Ovary (tissue), 7 donors: ENCODE measurements at regions not wholly inside any gene's neighbourhood (a gene's known extent, or its start where the extent isn't known, plus 50 kb on each side); places are given as distances from the start of the nearest gene placed in this dataset.

ENCODE experiments used
- DNase-seq, 5 donors: peaks; one replicate each; pipeline ENCODE4 v3.0.0-alpha.2; 2019 to 2020
- H3K27ac ChIP-seq, 2 donors: fragments of 200-600 bp; one replicate each; pipeline versions ENCODE4 v1.5.1 to v1.8.0; 2019 to 2022
- H3K27me3 ChIP-seq: fragments of 200-600 bp; one replicate; pipeline ENCODE4 v1.8.0; 2022
- H3K36me3 ChIP-seq: fragments of 200-600 bp; sonication (generic); one replicate; pipeline ENCODE4 v1.5.1; 2019
- H3K4me1 ChIP-seq: one replicate; pipeline ENCODE4 v1.8.1; 2013; ENCODE audit warnings: mild to moderate bottlenecking, moderate library complexity; ENCODE audit not compliant: insufficient read depth
- H3K4me3 ChIP-seq: fragments of 200-600 bp; sonication (generic); one replicate; pipeline ENCODE4 v1.5.1; 2017
- H3K9me3 ChIP-seq, 2 donors: fragments of 200-600 bp in 1 of 2; sonication (generic) in 1 of 2; one replicate each; pipeline versions ENCODE4 v1.5.1 to v1.8.1; 2013 to 2019; ENCODE audit warnings: mild to moderate bottlenecking in 1 of 2, moderate library complexity in 1 of 2
- EP300 ChIP-seq: sonication (generic); formaldehyde crosslinking; IDR thresholded peaks from one replicate; pipeline ENCODE4 v1.6.1; 2017; ENCODE audit warnings: antibody characterized with exemption
- POLR2A ChIP-seq: fragments of 450-650 bp; IDR thresholded peaks from one replicate; pipeline ENCODE4 v1.6.1; 2017; ENCODE audit warnings: antibody characterized with exemption, mild to moderate bottlenecking, moderate library complexity
- WGBS, 3 donors: extraction: QIAGEN DNeasy Blood & Tissue Kit in 1 of 3; methylation state at CpG; one replicate each; pipeline versions ENCODE4 v1.1.5 to v1.1.7; 2013 to 2017; 5-methylcytosine and 5-hydroxymethylcytosine counted together
- intact Hi-C, 4 donors: fragments of 100-400 bp; cut with DNase I; formaldehyde crosslinking; loops; one replicate each; pipeline versions ENCODE4 v1.11.0 to v1.15.1; 2022 to 2023
- TF ChIP-seq, protein P1 (sequence below), 3 donors: fragments of 450-650 bp in 2 of 3; fragments of 200-600 bp in 1 of 3; IDR thresholded peaks; one replicate each; pipeline versions ENCODE4 v1.5.1 to v1.8.0; 2016 to 2022; ENCODE audit warnings: antibody characterized with exemption in 3 of 3, mild to moderate bottlenecking in 1 of 3
- donor health status: DM: no; HTN: no; CAD: no; lungs with moderate emphysema.
- donor health status: DM: no; HTN: no; CAD: no.
- donor health status: Bipolar disorder and iron deficiency.
- donor health status: DM: no; HTN: no; CAD: no.
- donor health status: DM: yes; HTN: yes; CAD: no.

DNA sequence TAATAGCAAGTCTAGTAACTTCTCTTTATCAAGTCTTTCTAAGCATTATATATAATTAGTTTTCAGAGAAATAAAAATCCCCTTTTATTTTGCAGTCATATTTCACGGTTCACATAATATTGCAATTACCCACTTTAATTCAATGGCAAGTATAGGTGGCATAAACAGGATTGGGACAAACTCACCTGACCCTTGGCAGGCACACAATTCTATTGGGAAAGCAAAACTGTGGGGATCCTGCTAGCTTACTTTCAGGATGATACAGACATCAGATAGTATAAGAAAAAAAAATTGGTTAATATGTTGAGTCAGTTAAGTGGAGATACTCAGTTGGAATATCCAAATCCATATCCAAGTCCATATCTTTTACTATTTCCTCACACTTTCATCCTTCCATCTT, 294.8 kb downstream of the SNX13 start:
- 91 to 97% (median 95%) methylated on average over 1 of the region's 1 CpG for WGBS, 3 donors
- TF ChIP-seq EP300 (no peak), POLR2A (no peak)
- TF ChIP-seq, protein P1, sequence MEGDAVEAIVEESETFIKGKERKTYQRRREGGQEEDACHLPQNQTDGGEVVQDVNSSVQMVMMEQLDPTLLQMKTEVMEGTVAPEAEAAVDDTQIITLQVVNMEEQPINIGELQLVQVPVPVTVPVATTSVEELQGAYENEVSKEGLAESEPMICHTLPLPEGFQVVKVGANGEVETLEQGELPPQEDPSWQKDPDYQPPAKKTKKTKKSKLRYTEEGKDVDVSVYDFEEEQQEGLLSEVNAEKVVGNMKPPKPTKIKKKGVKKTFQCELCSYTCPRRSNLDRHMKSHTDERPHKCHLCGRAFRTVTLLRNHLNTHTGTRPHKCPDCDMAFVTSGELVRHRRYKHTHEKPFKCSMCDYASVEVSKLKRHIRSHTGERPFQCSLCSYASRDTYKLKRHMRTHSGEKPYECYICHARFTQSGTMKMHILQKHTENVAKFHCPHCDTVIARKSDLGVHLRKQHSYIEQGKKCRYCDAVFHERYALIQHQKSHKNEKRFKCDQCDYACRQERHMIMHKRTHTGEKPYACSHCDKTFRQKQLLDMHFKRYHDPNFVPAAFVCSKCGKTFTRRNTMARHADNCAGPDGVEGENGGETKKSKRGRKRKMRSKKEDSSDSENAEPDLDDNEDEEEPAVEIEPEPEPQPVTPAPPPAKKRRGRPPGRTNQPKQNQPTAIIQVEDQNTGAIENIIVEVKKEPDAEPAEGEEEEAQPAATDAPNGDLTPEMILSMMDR (IDR thresholded peaks at IDR 0.05): no peak
- intact Hi-C loops: loop anchor here in 2 of 4 donors (10.0 kb wide), 1 partner anchor 661 kb away; no protein-coding TSS in a partner anchor

DNA sequence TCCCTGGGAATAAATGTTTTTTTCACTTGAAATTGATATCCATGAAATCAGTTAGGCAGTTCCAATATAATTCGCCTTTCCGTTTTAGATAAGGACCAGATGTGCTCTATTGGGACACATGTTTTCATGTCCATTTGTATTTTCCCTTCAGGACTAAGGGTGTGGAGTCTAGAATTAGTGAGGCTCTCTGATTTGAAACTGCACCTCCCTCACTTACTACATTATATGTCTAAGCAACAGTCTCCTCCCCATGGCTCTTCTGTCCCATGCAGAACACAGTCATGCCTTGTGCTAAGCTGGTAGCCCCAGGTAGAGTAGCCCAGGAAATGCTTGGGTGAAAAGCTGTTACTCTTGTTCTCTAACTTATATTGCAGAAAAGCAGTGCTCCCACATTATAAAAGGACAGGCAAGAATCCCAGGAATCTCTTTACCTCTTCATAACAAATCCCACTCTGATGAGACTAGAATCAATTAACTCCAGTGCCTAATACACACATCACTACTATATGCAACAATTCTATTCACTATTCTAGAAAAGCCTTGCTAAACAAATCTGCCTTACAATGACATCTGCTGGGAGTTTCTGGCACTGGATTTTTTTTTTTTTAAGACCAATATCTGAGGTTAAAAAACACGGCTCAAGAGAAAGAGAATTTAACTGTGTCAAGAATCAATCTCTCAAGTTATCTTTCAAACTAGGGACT, 293.9 kb downstream of the SNX13 start:
- Histone ChIP-seq H3K9me3 (no peaks in the 10 kb centered on the region), H3K4me3 (no peak overlapping the region), H3K27ac (no peak overlapping the region), H3K27me3 (no peaks in the 10 kb centered on the region), H3K36me3 (no peaks in the 10 kb centered on the region), H3K4me1 (peaks cover 1% of the 10 kb centered on the region)
- DNase-seq: no peak
- intact Hi-C loops: loop anchor here in 2 of 4 donors (10.0 kb wide), 1 partner anchor 662 kb away; no protein-coding TSS in a partner anchor
- TF ChIP-seq EP300: no peak
- TF ChIP-seq, protein P1 (IDR thresholded peaks at IDR 0.05): no peak
- WGBS, 3 donors: 42 to 55% (median 52%) methylated on average over 3 of the region's 3 CpGs

More for the DNA sequence above, 294.8 kb downstream of the SNX13 start:
- no peak for DNase-seq
- H3K9me3 ChIP-seq: no peaks in the 10 kb centered on the region
- H3K4me3 ChIP-seq: no peak overlapping the region
- no peaks in the 10 kb centered on the region for H3K4me1 ChIP-seq
- H3K27me3 ChIP-seq: no peaks in the 10 kb centered on the region
- H3K36me3 ChIP-seq: no peaks in the 10 kb centered on the region
- no peak overlapping the region for H3K27ac ChIP-seq

DNA sequence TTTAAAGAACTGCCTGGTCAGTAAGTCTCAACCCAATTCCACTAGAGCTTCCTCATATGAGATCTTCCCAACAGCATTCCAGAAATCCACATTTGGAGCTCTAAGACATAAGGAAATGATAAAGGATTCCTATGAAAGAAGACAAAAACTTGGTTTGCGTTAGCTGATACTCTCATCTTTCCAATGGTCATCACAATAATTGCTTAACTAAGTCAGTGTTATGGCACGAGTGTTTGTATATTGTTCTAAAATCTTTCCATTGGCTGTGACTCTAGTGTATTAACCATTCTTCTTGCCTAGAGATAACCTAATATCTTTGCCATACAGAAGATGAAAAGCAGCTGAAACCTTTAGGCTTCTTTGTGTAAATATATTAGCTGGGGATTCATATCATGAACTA, 289.0 kb downstream of the SNX13 start:
- H3K4me1 ChIP-seq: peaks cover 4% of the 10 kb centered on the region
- H3K4me3 ChIP-seq: no peak overlapping the region
- H3K9me3 ChIP-seq: no peaks in the 10 kb centered on the region
- DNase-seq: no peak
- 31 to 42% (median 38%) methylated on average over 2 of the region's 2 CpGs for WGBS, 3 donors
- no peaks in the 10 kb centered on the region for H3K27me3 ChIP-seq
- peak overlapping the region in 1 of 2 donors; percentile 59 for H3K27ac ChIP-seq
- TF ChIP-seq POLR2A: no peak
- no peak for TF ChIP-seq EP300
- TF ChIP-seq, protein P1 (IDR thresholded peaks at IDR 0.05): no peak
- no peaks in the 10 kb centered on the region for H3K36me3 ChIP-seq
- intact Hi-C loops: no loop called here

DNA sequence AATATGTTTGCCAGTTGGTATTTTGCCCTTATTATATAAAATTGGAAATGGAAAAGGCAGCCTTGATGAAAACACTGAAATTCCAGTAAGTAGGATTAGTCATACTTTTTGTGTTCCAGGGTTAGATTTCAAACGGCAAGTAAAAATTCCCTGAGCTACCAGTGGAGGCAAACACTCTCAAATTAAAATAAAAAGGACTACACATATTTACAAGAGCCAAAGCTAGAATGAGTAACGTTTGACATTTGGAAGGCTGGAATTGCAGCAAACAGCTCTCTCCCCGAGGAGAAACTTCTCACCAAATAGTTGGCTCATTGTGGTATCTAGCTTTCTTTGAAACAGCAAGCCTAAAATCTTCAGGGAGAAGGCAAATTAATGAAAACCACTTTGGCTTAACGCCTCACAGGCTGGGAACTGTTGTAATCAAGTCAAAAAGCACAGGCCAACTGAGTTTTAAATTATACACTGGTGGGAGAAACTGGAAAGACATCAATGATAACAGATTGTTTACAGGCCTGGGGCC, 288.4 kb downstream of the SNX13 start:
- Histone ChIP-seq H3K27ac (peak overlapping the region in 1 of 2 donors; percentile 67), H3K36me3 (no peaks in the 10 kb centered on the region), H3K4me3 (no peak overlapping the region), H3K9me3 (no peaks in the 10 kb centered on the region), H3K27me3 (no peaks in the 10 kb centered on the region), H3K4me1 (peaks cover 4% of the 10 kb centered on the region)
- peak in 3 of 5 donors; percentile 19 to 46 (median 23) for DNase-seq
- 7 to 8% (median 8%) methylated on average over 4 of the region's 4 CpGs for WGBS, 3 donors
- no peak for TF ChIP-seq EP300
- TF ChIP-seq, protein P1 (IDR thresholded peaks at IDR 0.05): peak; percentile 43 to 76 (median 54)
- intact Hi-C loops: no loop called here
